GM12872 (cell line): ENCODE measurements at regions not wholly inside any gene's neighbourhood (a gene's known extent, or its start where the extent isn't known, plus 50 kb on each side); places are given as distances from the start of the nearest gene placed in this dataset.

Experiments used
- CTCF ChIP-seq: IDR thresholded peaks from 3 replicates; pipeline ENCODE4 v1.5.1; 2011; ENCODE audit warnings: low read depth, mild to moderate bottlenecking, low read length, moderate library complexity; ENCODE audit not compliant: insufficient read depth

GRCh38 chr18:71797554-71797953, 746.6 kb downstream of the CBLN2 start:
- no peak for TF ChIP-seq CTCF

- TF ChIP-seq CTCF: peak; percentile 44; the same call in 2 of the 3 replicates
These were observed 759.4 kb downstream of the CBLN2 start for GRCh38 chr18:71784777-71785176.

- TF ChIP-seq CTCF: no peak
These were observed 783.6 kb downstream of the CBLN2 start for GRCh38 chr18:71760541-71760940.

GRCh38 chr18:71754246-71754645, 789.9 kb downstream of the CBLN2 start:
- TF ChIP-seq CTCF: no peak

- TF ChIP-seq CTCF: no peak
These were observed 800.5 kb downstream of the CBLN2 start for GRCh38 chr18:71743634-71744033.

- no peak for TF ChIP-seq CTCF
These were observed 814.5 kb downstream of the CBLN2 start for GRCh38 chr18:71729611-71730010.

- TF ChIP-seq CTCF: no peak
These were observed 816.2 kb downstream of the CBLN2 start for GRCh38 chr18:71727909-71728308.

- no peak for TF ChIP-seq CTCF
These were observed 818.9 kb downstream of the CBLN2 start for GRCh38 chr18:71725256-71725655.
